Tibial artery (tissue), 4 donors: ENCODE measurements at regions not wholly inside any gene's neighbourhood (a gene's known extent, or its start where the extent isn't known, plus 50 kb on each side); places are given as distances from the start of the nearest gene placed in this dataset.

Experiments
- DNase-seq, 2 donors: peaks; one replicate each; pipeline ENCODE4 v3.0.0-alpha.2; 2019
- H3K27ac ChIP-seq, 2 donors: fragments of 200-600 bp; sonication (generic) in 1 of 2; 1 replicate in 1 of 2; 2 replicates in 1 of 2; pipeline ENCODE4 v1.5.1; 2018 to 2019; ENCODE audit warnings: mild to moderate bottlenecking in 1 of 2
- H3K27me3 ChIP-seq, 2 donors: fragments of 200-600 bp; sonication (generic) in 1 of 2; one replicate each; pipeline versions ENCODE4 v1.5.1 to v1.6.0; 2016 to 2019
- H3K36me3 ChIP-seq, 3 donors: fragments of 200-600 bp; sonication (generic) in 2 of 3; one replicate each; pipeline ENCODE4 v1.5.1; 2016 to 2019; ENCODE audit warnings: mild to moderate bottlenecking in 2 of 3
- H3K4me1 ChIP-seq, 4 donors: fragments of 200-600 bp; sonication (generic) in 2 of 4; 1 replicate in 3 of 4; 2 replicates in 1 of 4; pipeline ENCODE4 v1.5.1; 2016 to 2019
- H3K4me3 ChIP-seq, 2 donors: fragments of 200-600 bp; sonication (generic) in 1 of 2; 1 replicate in 1 of 2; 2 replicates in 1 of 2; pipeline ENCODE4 v1.5.1; 2018 to 2019; ENCODE audit warnings: mild to moderate bottlenecking in 2 of 2
- H3K9me3 ChIP-seq, 3 donors: fragments of 200-600 bp; sonication (generic) in 1 of 3; one replicate each; pipeline ENCODE4 v1.5.1; 2016 to 2019
- CTCF ChIP-seq, 2 experiments: fragments of 200-600 bp in 1 of 2; fragments of 450-650 bp in 1 of 2; IDR thresholded peaks; one replicate each; pipeline ENCODE4 v1.5.1; 2017 to 2019; ENCODE audit warnings: antibody characterized with exemption in 2 of 2, mild to moderate bottlenecking in 1 of 2, moderate library complexity in 1 of 2
- intact Hi-C: fragments of 100-400 bp; cut with DNase I; formaldehyde crosslinking; loops from one replicate; pipeline ENCODE4 v1.15.0; 2023; ENCODE audit warnings: low total_unique reads

GRCh38 chr14:84704601-84705000, 825.3 kb upstream of the FLRT2 start:
- Histone ChIP-seq H3K36me3 (no peaks in the 10 kb centered on the region), H3K9me3 (no peaks in the 10 kb centered on the region), H3K4me3 (no peak overlapping the region), H3K27ac (no peak overlapping the region), H3K27me3 (no peaks in the 10 kb centered on the region), H3K4me1 (no peaks in the 10 kb centered on the region)
- no peak for TF ChIP-seq CTCF (IDR thresholded peaks at IDR 0.05)
- intact Hi-C loops: no loop called here
- no peak for DNase-seq

- Histone ChIP-seq H3K4me3 (no peak overlapping the region), H3K9me3 (no peaks in the 10 kb centered on the region), H3K4me1 (no peaks in the 10 kb centered on the region), H3K36me3 (no peaks in the 10 kb centered on the region), H3K27ac (no peak overlapping the region), H3K27me3 (no peaks in the 10 kb centered on the region)
- no peak for DNase-seq
- no peak for TF ChIP-seq CTCF (IDR thresholded peaks at IDR 0.05)
- intact Hi-C loops: no loop called here
Measured at GRCh38 chr14:84707830-84708229, 822.1 kb upstream of the FLRT2 start.

DNA sequence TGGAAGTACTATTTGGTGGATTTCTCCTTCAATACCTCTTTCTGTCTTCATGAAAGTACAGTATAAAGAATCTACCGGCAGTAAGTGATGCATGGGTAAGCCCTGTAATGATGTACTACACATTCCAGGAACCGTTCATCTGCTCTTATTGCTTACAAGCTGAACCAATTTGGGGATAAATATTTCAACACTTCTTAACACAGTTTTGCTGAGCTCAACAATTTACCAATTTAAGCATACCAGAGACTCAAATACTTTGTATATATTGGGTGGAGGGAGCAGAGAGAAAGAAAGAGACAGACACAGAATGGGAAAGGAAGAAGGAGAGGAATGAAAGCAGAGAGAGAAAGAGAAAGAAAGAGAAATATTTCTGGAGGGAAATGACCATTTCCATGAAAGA, 821.1 kb upstream of the FLRT2 start:
- TF ChIP-seq CTCF (IDR thresholded peaks at IDR 0.05): no peak
- intact Hi-C loops: no loop called here
- Histone ChIP-seq H3K4me1 (no peaks in the 10 kb centered on the region), H3K27me3 (no peaks in the 10 kb centered on the region), H3K9me3 (no peaks in the 10 kb centered on the region), H3K27ac (no peak overlapping the region), H3K4me3 (no peak overlapping the region), H3K36me3 (no peaks in the 10 kb centered on the region)
- no peak for DNase-seq

GRCh38 chr14:84726471-84726870, 803.5 kb upstream of the FLRT2 start:
- H3K9me3 ChIP-seq: no peaks in the 10 kb centered on the region
- no peak overlapping the region for H3K4me3 ChIP-seq
- H3K4me1 ChIP-seq: no peaks in the 10 kb centered on the region
- no peak for TF ChIP-seq CTCF (IDR thresholded peaks at IDR 0.05)
- no peak for DNase-seq
- H3K27ac ChIP-seq: no peak overlapping the region
- intact Hi-C loops: no loop called here
- no peaks in the 10 kb centered on the region for H3K27me3 ChIP-seq
- H3K36me3 ChIP-seq: no peaks in the 10 kb centered on the region

DNA sequence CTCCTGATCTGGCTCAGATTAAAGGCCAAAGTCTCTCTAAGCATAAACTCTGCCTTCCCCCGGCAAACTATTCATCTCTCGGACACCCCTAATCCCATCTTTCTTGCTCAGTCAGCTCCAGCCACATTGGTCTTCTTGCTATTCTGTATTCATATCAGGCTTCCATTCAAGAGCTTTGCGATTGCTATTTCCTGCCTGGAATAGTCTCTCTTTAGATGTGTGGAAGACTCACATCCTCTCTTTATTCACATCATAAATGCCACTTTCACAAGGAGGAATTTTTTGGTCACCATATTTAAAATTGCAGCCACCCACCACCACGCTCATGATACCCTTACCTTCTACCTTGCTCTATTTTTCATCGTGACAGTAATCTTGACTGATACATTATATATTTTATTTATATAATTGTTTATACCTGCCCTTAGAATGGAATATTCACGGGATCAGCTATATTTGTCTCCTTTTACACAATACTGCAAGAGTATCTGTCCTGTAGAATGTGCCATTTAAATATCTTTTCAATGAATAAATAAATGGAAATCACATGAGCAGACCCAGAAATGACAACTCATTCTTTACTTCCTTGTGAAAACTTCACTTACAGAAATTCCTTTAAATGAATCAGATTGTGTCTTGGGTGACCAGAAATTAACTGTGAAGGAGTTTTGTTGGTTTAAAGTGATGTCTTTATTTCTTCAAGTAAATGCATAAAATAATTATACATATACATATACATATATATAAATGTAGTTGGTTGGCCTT, 780.6 kb upstream of the FLRT2 start:
- Histone ChIP-seq H3K4me3 (no peak overlapping the region), H3K27ac (no peak overlapping the region), H3K36me3 (no peaks in the 10 kb centered on the region), H3K4me1 (no peaks in the 10 kb centered on the region), H3K9me3 (peaks cover 0 to 4% (median 0%) of the 10 kb centered on the region in 3 donors), H3K27me3 (no peaks in the 10 kb centered on the region)
- no peak for TF ChIP-seq CTCF (IDR thresholded peaks at IDR 0.05)
- no peak for DNase-seq
- intact Hi-C loops: no loop called here
